Parathyroid adenoma (tissue), 2 donors: ENCODE measurements at regions not wholly inside any gene's neighbourhood (a gene's known extent, or its start where the extent isn't known, plus 50 kb on each side); places are given as distances from the start of the nearest gene placed in this dataset.

ENCODE experiments used
- H2AFZ ChIP-seq: fragments of 300-600 bp; sonication (generic); one replicate; pipeline ENCODE4 v1.7.0; 2017; ENCODE audit warnings: antibody characterized with exemption, mild to moderate bottlenecking
- H3K27ac ChIP-seq: fragments of 300-600 bp; sonication (generic); one replicate; pipeline ENCODE4 v1.7.0; 2017
- H3K27me3 ChIP-seq: fragments of 300-600 bp; sonication (generic); one replicate; pipeline ENCODE4 v1.7.0; 2017; ENCODE audit warnings: low read length; ENCODE audit not compliant: control insufficient read depth, insufficient read depth
- H3K36me3 ChIP-seq: fragments of 300-600 bp; sonication (generic); one replicate; pipeline ENCODE4 v1.7.0; 2017; ENCODE audit warnings: low read length; ENCODE audit not compliant: control insufficient read depth, insufficient read depth
- H3K4me1 ChIP-seq: fragments of 300-600 bp; sonication (generic); one replicate; pipeline ENCODE4 v1.7.0; 2017; ENCODE audit warnings: control low read depth
- H3K4me2 ChIP-seq: fragments of 300-600 bp; sonication (generic); one replicate; pipeline ENCODE4 v1.7.0; 2017; ENCODE audit warnings: low read length
- H3K4me3 ChIP-seq: fragments of 300-600 bp; sonication (generic); one replicate; pipeline ENCODE4 v1.7.0; 2017; ENCODE audit warnings: low read depth, low read length
- H3K79me2 ChIP-seq: fragments of 300-600 bp; sonication (generic); one replicate; pipeline ENCODE4 v1.7.0; 2017; ENCODE audit warnings: control low read depth
- H3K9ac ChIP-seq: fragments of 300-600 bp; sonication (generic); one replicate; pipeline ENCODE4 v1.7.0; 2017; ENCODE audit warnings: mild to moderate bottlenecking
- H3K9me3 ChIP-seq: fragments of 300-600 bp; sonication (generic); one replicate; pipeline ENCODE4 v1.7.0; 2017; ENCODE audit warnings: low read length; ENCODE audit not compliant: control insufficient read depth
- TF ChIP-seq, protein P1 (sequence below): fragments of 300-600 bp; sonication (generic); IDR thresholded peaks from one replicate; pipeline ENCODE4 v1.7.0; 2017; ENCODE audit warnings: antibody characterized with exemption, mild to moderate bottlenecking
- donor health status: primary hyperparathyroidism.

DNA sequence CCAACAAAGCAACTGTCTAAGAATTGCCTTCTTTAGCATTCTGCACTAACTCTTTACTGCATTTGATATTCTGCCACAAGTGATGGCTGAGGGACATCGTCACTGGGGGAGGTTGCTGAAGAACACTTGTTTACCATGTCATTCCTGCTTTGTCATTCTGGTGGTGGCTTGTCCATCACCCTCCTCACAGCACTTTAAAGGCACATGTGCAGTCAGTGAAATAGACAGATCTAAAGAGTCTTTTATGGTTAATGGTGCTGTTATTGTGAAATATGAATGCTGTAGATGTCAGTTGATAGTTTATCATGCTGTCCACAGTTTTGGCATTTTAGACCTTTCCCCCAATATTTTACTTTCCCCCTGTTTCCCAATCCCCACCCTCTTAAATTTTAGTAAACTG lies 120.9 kb upstream of the TSC22D1 start:
- no peak overlapping the region for H3K27ac ChIP-seq
- no peaks in the 10 kb centered on the region for H3K9me3 ChIP-seq
- no peak overlapping the region for H2AFZ ChIP-seq
- no peaks in the 10 kb centered on the region for H3K36me3 ChIP-seq
- H3K9ac ChIP-seq, result no peak overlapping the region
- H3K79me2 ChIP-seq, result no peaks in the 10 kb centered on the region
- no peak overlapping the region for H3K4me2 ChIP-seq
- no peak overlapping the region for H3K4me3 ChIP-seq
- TF ChIP-seq, protein P1, sequence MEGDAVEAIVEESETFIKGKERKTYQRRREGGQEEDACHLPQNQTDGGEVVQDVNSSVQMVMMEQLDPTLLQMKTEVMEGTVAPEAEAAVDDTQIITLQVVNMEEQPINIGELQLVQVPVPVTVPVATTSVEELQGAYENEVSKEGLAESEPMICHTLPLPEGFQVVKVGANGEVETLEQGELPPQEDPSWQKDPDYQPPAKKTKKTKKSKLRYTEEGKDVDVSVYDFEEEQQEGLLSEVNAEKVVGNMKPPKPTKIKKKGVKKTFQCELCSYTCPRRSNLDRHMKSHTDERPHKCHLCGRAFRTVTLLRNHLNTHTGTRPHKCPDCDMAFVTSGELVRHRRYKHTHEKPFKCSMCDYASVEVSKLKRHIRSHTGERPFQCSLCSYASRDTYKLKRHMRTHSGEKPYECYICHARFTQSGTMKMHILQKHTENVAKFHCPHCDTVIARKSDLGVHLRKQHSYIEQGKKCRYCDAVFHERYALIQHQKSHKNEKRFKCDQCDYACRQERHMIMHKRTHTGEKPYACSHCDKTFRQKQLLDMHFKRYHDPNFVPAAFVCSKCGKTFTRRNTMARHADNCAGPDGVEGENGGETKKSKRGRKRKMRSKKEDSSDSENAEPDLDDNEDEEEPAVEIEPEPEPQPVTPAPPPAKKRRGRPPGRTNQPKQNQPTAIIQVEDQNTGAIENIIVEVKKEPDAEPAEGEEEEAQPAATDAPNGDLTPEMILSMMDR, result no peak
- H3K4me1 ChIP-seq, result no peaks in the 10 kb centered on the region
- H3K27me3 ChIP-seq, result no peaks in the 10 kb centered on the region

DNA sequence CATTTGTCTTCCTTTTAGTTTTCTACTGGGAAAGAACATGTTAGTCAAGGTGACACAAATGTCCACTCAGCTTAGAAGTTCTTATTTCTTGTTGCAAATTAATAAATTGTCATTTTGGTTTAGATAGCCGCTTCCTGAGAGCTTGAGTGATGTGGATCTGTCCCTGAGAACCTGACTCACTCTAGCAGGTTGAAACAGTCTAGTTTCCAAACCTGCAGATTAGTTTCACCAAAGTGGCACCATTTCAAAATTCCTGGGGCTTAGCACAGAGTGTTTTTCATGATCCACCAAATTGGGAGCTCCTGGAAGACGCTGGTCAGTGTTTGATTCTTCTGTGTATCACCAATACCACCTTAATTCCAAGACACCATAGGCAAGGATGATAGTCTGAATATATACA lies 119.4 kb upstream of the TSC22D1 start:
- Histone ChIP-seq H3K4me2 (no peak overlapping the region), H3K27ac (no peak overlapping the region), H3K27me3 (no peaks in the 10 kb centered on the region), H3K4me1 (no peaks in the 10 kb centered on the region), H3K4me3 (no peak overlapping the region), H3K9me3 (no peaks in the 10 kb centered on the region), H3K36me3 (no peaks in the 10 kb centered on the region), H3K79me2 (no peaks in the 10 kb centered on the region), H3K9ac (no peak overlapping the region), H2AFZ (no peak overlapping the region)
- TF ChIP-seq, protein P1, result no peak

DNA sequence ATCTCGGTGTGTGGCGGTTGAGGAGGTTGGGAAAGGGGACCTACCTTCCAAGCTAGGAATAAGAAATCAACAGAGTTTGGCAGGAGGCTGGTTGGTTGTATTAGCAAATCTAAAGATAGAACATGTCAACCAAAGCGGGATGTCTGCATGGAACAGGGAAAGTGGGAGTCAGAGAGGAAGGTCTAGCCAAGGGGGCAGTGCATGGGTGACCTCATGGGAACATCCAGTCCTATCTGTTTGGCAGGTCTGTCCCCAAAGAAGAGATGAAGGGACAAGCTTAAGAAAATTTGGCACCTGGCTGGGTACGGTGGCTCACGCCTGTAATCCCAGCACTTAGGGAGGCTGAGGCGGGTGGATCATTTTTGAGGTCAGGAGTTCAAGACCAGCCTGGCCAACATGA lies 118.7 kb upstream of the TSC22D1 start:
- Histone ChIP-seq H3K4me3 (no peak overlapping the region), H3K27me3 (no peaks in the 10 kb centered on the region), H3K9ac (no peak overlapping the region), H3K36me3 (no peaks in the 10 kb centered on the region), H3K4me2 (no peak overlapping the region), H3K27ac (no peak overlapping the region), H3K4me1 (no peaks in the 10 kb centered on the region), H3K79me2 (no peaks in the 10 kb centered on the region), H3K9me3 (no peaks in the 10 kb centered on the region), H2AFZ (no peak overlapping the region)
- TF ChIP-seq, protein P1, result no peak

DNA sequence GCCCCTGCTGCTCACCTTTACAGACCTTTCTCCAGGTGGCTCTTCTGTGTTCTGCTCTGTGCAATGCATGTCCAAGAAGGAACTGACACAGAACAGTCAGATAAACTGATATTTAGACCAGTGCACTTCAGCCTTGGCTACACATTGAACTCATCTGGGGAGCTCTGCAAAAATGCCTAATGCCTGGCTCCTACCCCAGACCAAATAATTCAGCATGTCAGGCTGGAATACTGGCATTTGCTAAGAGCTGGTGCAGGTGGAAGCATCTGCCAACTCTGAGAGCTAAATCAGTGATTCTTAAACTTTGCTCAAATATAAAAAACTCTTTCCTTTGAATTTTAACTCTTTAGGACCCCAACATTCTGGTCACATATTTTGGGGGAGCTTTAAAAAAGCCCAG lies 118.2 kb upstream of the TSC22D1 start:
- Histone ChIP-seq H3K27ac (no peak overlapping the region), H3K27me3 (no peaks in the 10 kb centered on the region), H3K4me2 (no peak overlapping the region)

DNA sequence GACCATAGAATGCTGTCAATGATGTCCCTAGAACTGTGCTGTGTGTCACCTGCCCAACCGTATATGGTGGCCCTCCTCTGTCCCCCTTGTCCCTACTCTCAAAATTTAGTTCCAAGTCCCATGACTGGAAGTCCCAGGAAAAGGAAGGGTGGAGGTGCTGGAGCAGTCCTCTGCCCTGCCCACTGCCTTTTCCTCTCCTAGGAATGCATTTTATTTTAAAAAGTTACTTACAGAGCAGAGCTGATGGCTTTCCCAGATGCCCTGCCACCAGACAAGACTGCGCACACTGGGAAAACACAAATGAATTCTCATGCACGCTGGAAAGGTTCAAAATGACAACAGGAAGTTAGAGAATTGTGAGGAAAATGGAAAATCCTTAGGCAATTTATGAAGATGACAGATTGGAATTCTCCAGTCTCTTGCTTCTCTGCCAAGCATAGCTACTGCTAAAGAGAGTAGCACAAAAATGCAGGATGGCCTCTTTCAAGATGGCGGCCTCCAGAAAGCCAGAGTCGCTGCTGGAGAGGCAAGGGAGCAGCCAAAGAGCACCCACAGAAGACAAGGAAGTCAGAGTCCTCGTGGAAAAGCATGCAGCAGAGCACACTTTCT lies 117.1 kb upstream of the TSC22D1 start:
- H3K36me3 ChIP-seq, result no peaks in the 10 kb centered on the region
- TF ChIP-seq, protein P1, result no peak
- no peaks in the 10 kb centered on the region for H3K9me3 ChIP-seq
- no peak overlapping the region for H2AFZ ChIP-seq
- H3K27me3 ChIP-seq, result no peaks in the 10 kb centered on the region
- H3K27ac ChIP-seq, result no peak overlapping the region
- H3K9ac ChIP-seq, result no peak overlapping the region
- H3K4me2 ChIP-seq, result no peak overlapping the region
- no peaks in the 10 kb centered on the region for H3K79me2 ChIP-seq
- H3K4me1 ChIP-seq, result no peaks in the 10 kb centered on the region
- H3K4me3 ChIP-seq, result no peak overlapping the region

More for the DNA sequence above, 118.2 kb upstream of the TSC22D1 start:
- Histone ChIP-seq H3K9me3 (no peaks in the 10 kb centered on the region), H3K4me1 (no peaks in the 10 kb centered on the region), H3K9ac (no peak overlapping the region), H3K36me3 (no peaks in the 10 kb centered on the region), H2AFZ (no peak overlapping the region), H3K79me2 (no peaks in the 10 kb centered on the region), H3K4me3 (no peak overlapping the region)
- TF ChIP-seq, protein P1, result no peak
